ENCODE measurements at regions not wholly inside any gene's neighbourhood (a gene's known extent, or its start where the extent isn't known, plus 50 kb on each side); places are given as distances from the start of the nearest gene placed in this dataset.
A peak's percentile ranks its signal among the peaks of the same experiment; 100 is the strongest.

DNA sequence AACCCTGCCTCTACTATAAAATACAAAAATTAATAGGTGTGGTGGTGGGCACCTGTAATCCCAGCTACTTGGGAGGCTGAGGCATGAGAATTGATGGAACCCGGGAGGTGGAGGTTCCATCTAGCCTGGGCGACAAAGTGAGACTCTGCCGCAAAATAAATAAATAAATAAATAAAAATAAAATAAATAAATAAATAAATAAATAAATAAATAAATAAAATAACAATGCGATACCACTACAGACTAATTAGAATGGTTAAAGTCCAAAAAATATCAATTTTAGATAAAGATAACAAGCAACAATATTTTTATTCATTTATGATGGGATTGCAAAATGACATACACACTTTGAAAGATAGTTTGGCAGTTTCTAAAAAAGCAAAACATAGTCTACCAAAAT, 1131.5 kb downstream of the SI start:
- DNase-seq (ENCODE audit: low read depth): no peak

- no peak for DNase-seq (ENCODE audit: low read depth)
Measured at GRCh38 chr3:163943664-163944063, 1134.6 kb downstream of the SI start.

GRCh38 chr3:163939926-163940325, 1138.4 kb downstream of the SI start:
- DNase-seq (ENCODE audit: low read depth): no peak

DNA sequence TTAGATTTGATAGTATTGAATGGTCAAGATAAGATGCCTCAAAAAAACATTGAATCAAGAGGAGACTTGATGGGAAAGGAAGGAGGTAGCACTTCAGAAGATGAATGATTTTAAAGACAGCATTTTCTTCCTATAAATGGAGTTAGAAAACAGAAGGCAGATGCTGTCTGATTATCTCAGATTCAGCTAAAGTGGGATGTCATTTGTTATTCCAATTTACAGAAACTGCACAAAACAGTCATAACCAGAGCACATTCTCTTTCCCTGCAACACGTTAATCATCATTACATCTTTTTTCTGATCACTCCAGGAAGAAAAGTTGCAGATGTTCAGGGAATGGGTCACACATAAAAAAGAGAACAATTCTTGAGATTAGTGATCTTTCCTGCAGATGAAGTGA, 1141.8 kb downstream of the SI start:
- DNase-seq (ENCODE audit: low read depth): no peak

- no peak for DNase-seq (ENCODE audit: low read depth)
Measured at GRCh38 chr3:163935411-163935810, 1142.9 kb downstream of the SI start.

GRCh38 chr3:163929069-163929652, 1149.1 kb downstream of the SI start:
- DNase-seq (ENCODE audit: low read depth): no peak

GRCh38 chr3:163927521-163927920, 1150.8 kb downstream of the SI start:
- no peak for DNase-seq (ENCODE audit: low read depth)

- DNase-seq (ENCODE audit: low read depth): no peak
Measured at GRCh38 chr3:163924600-163924999, 1153.7 kb downstream of the SI start.

DNA sequence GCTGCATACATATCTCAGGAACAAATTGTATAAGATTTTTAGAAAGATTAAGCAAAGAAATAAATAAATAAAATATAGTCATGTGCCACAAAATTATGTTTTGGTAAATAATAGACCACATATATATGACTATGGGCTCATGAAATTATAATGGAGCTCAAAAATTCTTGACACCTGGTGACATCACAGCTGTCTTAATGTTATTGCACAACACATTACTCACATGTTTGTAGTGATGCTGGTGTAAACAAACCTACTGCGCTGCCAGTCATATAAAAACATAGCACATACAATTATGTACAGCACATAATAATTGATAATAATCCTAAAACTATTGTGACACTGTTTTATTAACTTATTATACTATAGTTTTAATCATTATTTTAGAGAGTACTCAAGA, 1159.1 kb downstream of the SI start:
- no peak for DNase-seq (ENCODE audit: low read depth)

DNA sequence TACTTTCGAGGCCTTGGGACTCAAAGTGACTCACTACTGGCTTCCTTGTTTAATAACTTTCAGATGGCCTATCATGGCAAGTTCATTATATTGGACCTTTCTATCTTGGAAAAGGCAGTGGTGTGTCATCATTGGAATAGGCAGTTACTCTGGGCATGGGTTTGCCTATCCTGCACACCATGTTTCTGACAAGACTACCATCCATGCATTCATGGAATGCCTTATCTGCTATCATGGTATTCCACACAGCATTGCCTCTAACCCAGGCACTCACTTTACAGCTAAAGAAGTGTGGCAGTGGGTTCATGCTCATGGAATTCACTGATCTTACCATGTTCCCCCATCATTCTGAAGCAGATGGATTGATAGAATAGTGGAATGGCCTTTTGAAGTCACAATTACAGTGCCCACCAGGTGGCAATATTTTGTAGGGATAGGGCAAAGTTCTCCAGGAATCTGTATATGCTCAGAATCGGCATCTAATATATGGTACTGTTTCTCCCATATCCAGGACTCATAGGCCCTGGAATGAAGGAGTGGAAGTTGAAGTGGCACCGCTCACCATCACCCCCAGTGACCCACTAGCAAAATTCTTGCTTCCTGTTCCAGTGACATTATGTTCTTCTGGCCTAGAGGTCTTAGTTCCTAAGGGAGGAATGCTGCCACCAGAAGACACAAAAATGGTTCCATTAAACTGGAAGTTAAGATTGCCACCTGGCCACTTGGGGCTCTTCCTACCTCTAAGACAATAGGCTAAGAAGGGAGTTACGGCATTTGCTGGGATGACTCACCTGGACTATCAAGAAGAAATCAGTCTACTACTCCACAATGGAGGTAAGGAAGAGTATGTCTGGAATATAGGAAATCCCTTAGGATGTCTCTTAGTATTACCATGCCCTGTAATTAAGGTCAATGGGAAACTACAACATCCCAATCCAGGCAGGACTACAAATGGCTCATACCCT, 1161.4 kb downstream of the SI start:
- peak; percentile 16 for DNase-seq (ENCODE audit: low read depth)

GRCh38 chr3:163915280-163915679, 1163.0 kb downstream of the SI start:
- no peak for DNase-seq (ENCODE audit: low read depth)

DNA sequence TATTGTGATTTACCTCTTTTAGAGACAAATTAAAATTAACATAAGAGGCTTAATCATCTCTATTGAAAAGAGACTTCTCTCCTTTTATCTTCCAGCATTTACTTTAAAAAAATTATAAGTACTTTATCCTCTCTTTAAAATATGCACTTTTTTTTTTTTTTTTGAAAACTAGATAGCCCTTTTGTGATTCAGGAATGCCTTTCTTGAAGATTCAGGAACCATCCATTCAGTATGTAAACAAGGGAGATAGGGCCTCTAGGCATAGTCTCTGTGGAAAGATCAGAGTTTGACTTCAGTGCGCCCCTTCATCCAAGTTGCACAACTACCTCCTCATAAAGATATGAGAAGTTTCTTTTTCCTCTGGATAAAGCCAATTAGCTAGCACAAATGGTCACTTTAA, 1163.7 kb downstream of the SI start:
- DNase-seq (ENCODE audit: low read depth): no peak

DNA sequence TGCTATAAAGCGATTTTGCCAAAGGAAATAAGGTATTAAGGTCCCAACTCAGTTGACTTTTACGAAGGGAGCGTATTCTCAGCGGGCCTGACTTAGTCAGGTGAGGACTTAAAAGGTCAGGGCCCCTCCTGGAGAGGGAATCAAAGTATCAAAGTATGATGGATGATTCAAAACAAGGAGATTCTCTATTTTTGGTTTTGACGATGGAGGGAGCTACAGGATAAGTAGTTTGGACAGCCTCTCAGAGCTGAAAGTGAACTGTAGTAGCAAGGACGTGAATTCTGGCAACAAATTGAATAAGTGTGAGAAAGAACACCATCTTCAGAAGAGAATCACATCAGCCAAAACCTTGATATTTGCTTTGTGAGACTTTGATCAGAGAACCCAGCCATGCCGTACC, 1186.5 kb downstream of the SI start:
- no peak for DNase-seq (ENCODE audit: low read depth)

- DNase-seq (ENCODE audit: low read depth): no peak
Measured at GRCh38 chr3:163890661-163891060, 1187.6 kb downstream of the SI start.

DNA sequence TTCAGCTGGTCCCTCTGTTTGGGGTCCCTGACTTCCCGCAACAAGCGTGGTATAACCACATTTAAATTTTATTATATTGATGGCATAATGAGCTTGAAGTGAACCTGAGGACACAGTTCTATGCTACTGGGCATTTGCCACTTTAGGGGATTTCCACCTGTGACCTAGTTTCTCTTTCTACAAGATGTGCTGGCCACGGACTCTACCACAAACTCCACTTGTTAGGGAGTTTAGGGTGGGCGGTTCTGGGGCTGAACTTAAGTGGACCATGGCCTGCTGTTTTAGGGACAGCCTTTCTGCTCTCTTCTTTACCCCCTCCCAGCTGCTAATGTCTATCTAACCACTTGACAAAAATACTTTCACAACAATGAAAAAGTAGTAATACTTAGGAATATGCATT, 1199.1 kb downstream of the SI start:
- DNase-seq (ENCODE audit: low read depth): no peak

DNA sequence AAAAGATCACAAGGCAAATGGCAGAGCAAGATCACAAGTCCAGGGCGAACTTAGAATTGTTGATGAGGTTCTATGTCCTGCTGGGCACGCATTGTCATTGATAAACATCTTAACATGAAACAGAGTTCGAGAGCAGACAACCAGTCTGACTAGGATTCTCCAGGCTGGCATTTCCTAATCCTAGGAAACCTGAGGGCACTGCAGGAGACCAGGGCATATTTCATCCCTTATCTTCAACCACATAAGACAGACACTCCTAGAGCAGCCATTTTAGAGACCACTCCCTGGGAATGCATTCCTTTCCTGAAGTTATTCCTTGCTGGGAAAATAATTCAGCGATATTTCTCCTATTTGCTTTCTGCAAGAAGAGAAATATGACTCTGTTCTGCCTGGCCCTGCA, 1199.9 kb downstream of the SI start:
- no peak for DNase-seq (ENCODE audit: low read depth)

DNA sequence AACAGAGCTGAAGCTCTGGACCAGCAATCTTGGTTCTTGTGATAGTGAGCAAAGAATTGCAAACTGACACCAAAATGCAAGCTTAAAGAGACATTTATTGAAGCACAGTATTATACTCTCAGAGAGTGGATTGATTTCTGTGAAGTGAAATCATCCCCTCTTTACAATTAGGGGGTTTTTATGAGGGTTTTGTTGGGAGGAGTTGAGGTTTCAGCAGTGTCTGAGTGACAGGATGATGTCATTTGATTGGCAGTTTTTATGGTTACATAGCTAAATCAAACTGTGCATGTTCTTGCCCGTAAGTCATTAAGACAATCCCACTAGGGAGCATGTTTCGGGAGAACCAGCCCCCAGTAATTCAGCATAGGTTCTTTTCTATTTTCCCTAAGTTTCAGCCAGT, 1200.5 kb downstream of the SI start:
- no peak for DNase-seq (ENCODE audit: low read depth)

GRCh38 chr3:163863146-163863545, 1215.2 kb downstream of the SI start:
- peak; percentile 31 for DNase-seq (ENCODE audit: low read depth)

DNA sequence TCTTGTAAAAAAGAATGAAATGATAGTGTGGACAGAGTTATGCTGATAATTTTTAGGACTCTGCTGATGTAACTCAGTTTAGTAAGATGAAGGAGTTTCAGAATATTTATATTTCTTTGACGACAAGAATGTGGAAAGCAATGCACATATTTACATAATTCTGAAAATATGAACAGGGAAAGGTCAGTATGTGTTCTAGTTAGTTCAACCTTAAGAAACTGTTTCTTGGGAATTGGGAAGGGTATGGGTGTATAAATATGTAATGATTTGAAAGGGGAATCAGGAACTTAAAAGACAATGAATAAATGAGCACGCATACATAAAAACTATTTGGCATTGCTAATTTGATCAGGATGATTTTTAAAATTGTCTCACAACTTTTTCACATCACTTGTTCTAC, 1226.1 kb downstream of the SI start:
- no peak for DNase-seq (ENCODE audit: low read depth)

DNA sequence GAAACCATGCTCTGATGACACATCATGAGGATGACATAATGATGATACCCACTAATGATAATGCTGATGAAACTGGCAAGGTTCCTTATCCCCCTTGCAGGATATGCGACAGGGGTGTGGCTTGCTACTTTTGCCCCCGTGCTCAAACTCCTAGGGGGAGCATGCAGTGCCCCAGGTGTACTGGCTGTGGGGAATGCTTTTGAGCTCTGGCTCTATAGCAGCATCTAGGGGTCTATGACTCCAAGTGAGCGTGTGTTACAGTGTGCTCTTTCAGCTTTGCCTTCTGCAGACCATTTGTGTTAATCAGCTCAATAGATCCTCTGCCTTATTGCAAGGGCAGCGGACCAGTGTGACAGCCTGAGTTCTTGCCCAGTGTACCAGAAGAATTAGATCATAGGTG, 1239.5 kb downstream of the SI start:
- no peak for DNase-seq (ENCODE audit: low read depth)

- no peak for DNase-seq (ENCODE audit: low read depth)
Measured at GRCh38 chr3:163832547-163832946, 1245.7 kb downstream of the SI start.

- DNase-seq (ENCODE audit: low read depth): peak; percentile 3
Measured at GRCh38 chr3:163821841-163822240, 1256.5 kb downstream of the SI start.

GRCh38 chr3:163817015-163817414, 1261.3 kb downstream of the SI start:
- DNase-seq (ENCODE audit: low read depth): no peak

DNA sequence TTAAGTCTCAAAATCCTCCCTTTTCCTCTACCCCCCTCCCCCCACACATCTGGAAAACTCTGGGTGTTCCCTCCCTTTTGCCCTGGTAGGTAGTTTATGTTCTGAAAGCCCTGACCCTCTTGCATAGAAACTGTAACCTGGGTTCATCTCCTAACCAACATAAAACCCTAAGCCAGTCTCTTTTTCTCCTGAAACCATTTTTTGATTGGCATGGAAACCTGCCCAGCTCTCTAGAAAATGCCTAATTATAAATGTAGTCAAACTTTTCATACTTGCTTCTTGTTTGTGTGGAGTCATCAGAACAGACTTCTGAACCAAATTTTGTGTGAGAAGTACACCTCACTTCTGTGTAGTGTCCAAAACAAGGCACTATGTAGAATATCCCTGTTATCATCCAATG, 1264.4 kb downstream of the SI start:
- DNase-seq (ENCODE audit: low read depth): no peak
